Erythroblast (primary cell): ENCODE measurements at regions not wholly inside any gene's neighbourhood (a gene's known extent, or its start where the extent isn't known, plus 50 kb on each side); places are given as distances from the start of the nearest gene placed in this dataset.
A peak's percentile ranks its signal among the peaks of the same experiment; 100 is the strongest.

Experiments
- DNase-seq, 2 experiments: peaks; one replicate each; lab custom pipeline; 2025; lab: John Stamatoyannopoulos, UW
- GATA1 ChIP-seq: IDR thresholded peaks from 2 replicates; pipeline ENCODE4 v1.6.1; 2011; ENCODE audit warnings: low read depth, mild to moderate bottlenecking, control low read depth, low read length, moderate library complexity
- POLR2A ChIP-seq: IDR thresholded peaks from 2 replicates; pipeline ENCODE4 v1.6.1; 2011; ENCODE audit warnings: mild to moderate bottlenecking, low read length

DNA sequence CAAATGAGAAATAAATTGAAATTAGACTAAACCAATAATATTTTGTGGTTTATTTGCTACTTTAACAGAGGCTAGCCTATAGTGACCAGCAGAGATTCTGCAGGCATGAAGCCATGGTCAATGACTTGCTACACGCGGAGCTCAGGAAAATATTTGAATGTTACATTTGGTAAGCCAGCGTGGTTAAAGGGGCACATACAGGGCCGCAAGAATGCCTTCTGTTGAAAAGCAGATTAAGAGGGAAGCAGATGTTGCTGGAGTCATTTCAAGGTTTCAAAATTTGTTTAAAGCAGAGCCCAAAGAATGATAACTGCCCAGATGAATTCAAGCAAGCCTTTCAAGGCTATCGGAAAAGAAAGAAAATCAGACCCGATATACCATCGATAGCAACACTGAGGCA, 294.3 kb upstream of the MAN1A1 start:
- TF ChIP-seq GATA1 (no peak), POLR2A (no peak)

DNA sequence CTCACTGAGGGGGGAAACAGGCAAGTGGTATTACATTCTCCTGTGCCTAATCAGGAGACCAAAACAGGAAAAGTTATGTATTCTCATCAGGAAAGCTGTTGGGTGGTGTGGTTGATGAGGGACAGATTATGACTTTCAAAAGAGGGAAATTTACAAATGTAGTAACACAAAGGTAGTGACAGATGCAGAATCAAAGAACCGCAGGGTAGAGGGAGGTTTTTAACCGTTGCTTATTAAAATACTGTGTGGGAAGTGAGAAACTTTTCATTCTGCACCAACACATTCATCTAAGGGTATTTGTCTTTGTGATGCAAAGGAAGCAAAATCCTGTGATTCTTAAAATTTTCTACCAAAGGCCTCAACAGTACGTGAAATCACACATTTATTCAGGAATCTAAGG, 288.2 kb upstream of the MAN1A1 start:
- TF ChIP-seq GATA1, result no peak
- TF ChIP-seq POLR2A, result no peak
- DNase-seq, result no peak

More for the DNA sequence above, 294.3 kb upstream of the MAN1A1 start:
- no peak for DNase-seq

DNA sequence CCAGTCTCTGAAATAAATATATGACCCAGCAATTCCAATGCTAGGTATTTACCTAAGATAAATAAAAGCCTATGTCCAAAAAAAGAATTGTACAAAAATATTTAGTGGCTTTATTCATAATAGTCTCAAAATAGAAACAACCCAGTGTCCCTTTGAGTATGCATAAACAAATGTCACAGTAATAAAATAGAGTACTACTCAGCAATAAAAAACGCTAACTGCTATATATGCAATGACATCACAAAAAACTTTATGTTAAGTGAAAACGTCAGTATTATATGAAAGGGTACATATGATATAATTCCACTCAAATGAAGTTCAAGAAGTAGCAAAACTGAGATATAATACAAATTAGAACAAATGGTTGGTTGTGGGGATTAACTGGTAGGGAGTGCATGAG, 286.5 kb upstream of the MAN1A1 start:
- TF ChIP-seq POLR2A (no peak), GATA1 (no peak)
- no peak for DNase-seq

DNA sequence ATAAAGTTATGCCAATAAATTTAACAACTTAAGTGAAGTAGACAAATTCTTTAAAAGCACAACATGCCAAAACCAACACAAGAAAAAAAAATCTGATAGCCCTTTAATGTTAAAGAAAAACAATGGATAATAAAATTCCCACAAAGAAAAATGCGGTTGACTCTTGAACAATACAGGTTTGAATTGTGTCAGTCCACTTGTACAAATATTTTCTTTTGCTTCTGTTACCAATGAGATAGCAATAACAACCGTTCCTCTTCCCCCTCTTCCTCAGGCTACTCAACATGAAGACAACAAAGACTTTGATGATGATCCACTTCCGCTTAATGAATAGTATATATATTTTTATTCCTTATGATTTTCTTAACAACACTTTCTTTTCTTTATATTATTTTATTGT, 283.9 kb upstream of the MAN1A1 start:
- TF ChIP-seq GATA1 (no peak), POLR2A (no peak)
- DNase-seq, result no peak

DNA sequence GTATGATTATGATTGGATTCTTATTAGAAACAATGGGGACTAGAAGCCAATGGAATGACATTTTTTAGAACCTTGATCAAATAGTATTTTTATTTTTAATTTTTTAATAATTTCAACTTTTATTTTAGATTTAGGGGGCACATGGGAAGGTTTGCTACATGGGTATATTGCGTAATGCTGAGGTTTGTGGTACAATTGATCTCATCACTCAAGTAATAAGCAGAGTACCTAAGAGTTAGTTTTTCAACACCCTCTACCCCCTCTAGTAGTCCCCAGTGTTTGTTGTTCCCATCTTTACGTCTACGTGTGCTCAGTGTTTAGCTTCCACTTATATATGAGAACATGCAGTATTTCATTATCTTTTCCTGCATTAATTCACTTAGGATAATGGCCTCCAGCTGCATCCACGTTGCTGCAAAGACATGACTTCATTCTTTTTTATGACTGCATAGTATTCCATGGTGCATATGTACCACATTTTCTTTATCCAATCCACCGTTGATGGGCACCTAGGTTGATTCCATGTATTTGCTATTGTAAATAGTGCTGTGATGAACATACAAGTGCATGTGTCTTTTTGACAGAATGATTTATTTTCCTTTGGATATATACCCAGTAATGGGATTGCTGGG, 281.1 kb upstream of the MAN1A1 start:
- TF ChIP-seq GATA1 (no peak), POLR2A (no peak)
- no peak for DNase-seq

DNA sequence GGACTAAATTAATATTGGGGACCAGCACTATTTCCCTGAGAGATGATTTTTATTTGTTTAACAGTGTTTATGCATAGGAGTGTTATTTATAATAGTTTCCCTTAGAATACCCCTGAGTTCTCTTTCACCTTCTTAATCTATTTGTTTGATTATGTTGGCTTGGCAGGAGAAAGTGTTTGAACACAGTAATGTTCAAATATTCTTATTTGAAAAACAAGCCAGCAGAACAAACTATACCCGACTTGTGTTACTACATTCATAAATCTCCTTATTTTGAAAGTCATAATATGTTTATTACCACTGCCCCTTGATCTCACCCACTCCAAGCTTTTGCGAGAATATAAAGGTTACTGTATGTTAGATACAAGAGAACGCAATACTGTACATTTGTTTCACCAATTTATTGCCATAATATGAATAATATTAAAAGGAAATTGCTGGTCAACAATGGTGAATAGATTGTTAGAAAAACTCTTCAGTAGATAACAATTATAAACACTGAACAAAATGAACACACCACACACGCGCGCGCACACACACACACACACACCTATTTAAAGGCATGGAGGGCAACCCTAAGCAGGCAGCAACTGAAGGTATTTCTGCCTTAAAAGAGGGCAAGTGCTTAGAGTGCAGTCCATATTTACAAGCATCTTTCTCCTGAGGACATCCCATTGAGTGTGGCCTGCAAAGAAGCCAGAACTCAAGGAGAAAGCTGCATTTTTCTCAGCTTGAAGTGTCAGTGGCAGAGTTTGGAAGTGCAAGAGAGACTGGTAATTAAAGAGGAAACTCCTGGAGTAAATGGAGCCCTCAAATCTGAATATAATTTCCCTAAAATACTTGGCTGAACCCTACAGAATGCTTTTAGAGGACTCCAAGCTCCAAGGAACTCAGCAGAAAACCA, 279.4 kb upstream of the MAN1A1 start:
- DNase-seq, result peak; percentile 29 to 57
- no peak for TF ChIP-seq GATA1
- no peak for TF ChIP-seq POLR2A

DNA sequence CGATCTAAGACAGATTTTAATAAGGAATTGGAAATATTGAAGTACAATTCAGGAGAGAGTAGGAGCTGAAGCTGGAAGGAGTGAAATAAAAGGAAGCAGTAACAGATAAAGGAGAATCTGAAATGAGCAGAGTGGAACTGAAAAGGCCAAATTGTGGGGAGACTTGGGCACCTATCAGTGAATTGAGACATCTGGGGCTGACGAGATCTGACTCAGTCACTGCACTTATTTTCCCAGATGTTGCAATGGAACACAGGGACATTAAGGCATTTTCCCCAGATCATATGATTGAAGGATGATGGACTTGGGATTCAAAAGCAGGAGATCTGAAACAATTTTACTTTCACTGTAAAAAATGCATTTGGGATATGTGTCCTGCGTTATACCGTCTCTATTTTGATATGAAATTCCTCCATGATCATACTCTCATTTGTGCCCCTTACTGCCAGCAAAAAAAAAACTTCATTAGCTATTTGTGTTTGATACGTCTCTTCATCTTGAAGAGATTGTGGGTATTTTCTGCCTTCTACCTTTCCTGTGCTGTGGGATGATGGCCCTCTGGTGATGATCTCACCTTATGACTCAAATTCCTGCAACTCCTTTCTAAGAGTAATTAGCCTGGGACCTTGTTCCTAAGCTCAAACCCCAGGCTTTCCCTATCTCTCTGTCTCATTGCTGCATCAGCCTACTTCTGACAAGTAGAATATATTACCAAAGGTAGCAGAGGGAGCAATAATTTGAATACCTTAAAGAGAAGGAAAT, 278.5 kb upstream of the MAN1A1 start:
- no peak for TF ChIP-seq POLR2A
- TF ChIP-seq GATA1, result no peak
- DNase-seq, result peak; percentile 69 to 89

DNA sequence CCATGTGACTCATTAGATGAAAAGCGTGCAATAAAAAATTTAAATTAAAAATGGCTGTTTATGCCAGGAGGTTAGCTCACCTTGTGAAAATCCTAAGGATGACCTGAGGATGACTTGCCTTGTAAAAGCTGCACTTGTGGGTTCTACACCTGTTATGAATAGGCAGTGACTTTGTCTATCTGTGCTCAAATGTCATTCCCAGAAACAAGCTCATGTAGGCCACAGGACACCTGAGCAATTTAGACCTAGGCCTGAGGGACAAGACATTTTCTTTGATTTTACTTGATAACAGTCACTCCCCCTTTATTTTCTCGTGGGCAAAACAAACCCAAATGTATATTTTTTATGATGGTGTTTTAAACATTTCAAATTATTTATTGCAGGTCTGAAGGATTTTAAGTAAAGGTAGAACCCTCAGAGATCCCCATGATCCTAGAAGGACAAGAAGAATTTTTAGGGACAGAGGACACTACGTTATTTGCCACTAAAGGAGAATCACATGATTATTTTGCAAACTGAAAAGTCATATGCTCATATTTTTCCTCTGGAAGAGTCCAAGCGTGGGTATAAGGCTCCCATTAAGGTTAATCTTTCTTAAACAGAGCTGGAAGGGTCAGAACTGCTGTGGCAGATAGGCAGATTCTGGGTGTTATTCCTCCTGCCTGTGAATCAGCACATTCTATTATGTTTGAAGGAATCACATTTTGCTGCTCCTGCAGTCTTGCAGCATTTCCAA, 277.5 kb upstream of the MAN1A1 start:
- TF ChIP-seq POLR2A (no peak), GATA1 (no peak)
- peak; percentile 91 to 93 for DNase-seq

DNA sequence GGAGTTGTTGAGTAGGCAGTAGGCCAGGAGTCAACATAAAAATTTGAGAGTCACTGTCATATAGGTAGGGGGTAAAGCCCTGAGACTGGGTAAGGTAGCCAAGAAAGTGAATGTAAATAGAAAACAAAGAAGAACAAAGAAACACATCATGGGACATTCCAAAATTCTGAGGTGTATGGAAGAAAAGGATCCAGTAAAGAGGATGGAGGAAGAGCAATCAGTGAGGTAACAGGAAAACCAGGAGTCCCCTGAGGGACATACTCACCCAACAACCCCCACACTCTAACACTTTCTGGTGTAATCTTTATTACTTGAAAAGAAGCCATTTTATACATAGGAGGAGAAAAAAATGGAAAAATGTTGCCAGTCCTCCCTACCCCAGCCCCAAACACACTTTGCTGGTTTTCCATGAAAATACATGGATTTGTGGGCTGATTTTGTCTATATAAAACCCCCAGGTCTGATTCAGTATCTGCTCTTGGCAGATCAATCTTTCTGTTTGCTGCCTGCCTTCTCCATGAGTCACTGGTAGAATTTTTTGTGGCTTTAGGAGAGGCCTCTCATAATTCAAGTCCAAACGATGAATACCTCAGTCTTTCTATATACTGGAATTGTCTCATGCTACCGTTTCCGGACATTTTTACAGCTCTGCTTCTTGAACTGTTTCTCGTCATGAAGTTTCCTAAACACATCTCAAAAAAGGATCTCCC, 271.4 kb upstream of the MAN1A1 start:
- DNase-seq, result no peak
- TF ChIP-seq GATA1, result no peak
- no peak for TF ChIP-seq POLR2A

DNA sequence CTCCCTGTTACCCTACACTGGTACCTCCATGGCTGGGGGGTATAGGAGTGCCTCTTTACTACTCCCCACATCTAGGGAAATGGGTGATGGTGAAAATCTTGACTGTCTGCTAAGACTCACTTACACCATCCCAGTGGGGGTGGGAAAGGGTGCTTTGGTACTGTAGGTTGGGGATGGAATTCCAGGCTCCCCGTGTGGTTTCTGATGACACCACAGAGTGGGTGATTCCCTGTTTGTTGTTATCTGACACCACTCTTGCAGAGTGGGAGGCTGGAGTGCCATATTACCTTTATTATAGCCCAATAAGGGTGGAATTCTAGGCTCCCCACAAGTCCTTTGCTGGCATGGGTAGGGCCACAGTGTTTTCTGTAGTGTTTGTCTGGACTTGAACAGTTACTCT, 264.6 kb upstream of the MAN1A1 start:
- TF ChIP-seq GATA1 (no peak), POLR2A (no peak)
- no peak for DNase-seq

DNA sequence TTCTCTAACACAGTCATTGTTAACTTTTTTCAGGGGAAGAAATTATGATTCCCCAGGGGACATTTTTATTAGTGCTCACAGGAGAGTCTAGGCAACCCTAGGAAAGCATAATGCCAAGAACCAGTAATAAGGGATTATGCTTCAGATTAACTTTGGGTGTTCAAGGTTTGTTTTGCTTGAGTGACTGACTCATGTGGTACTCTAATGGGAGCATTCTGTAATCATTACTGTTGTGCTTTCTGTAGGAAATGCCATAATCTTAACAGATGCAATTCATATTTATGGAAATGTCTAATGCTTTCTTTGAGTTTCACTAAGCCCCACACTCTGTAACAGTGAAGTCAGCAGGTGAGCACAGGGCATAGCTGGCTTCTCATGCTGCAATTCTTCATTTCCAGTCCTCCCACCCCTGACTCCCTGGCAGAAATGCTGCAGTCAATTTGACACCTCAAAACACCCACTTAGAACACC, 263.4 kb upstream of the MAN1A1 start:
- TF ChIP-seq GATA1 (no peak), POLR2A (no peak)
- DNase-seq, result no peak

DNA sequence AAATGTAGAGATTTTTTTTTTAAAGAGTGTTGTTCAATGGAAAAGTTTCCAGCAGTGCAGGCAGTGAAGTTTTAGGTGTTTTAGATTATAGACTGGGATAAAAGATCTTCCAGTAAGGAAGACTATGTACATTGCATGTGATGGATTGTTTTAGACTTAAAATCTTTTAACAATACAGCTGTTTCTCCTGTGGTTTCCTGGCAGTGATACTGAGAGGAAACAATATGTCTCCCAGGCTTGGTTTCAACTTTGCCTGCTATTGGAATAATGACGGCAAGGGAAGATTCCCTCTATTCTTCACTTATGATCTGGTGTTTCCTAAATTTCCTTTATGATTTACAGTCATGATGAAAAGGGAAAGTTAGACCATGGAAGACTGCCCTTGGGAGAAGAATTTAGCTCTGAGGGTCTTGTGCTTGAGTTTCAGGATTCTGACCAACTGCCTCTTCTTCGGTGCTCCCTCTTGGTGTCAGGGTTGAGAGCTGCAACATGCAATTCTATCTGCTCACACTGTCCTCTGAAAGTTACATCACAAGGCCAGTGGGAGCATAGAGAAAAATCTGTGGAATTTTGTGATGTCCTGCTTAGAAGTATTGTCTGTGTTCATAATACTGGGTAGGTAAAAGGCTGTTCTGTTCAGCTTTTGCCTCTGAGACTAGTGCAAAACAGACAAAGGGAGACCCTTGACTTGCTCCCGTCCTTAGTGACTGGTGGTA, 262.8 kb upstream of the MAN1A1 start:
- DNase-seq, result no peak
- no peak for TF ChIP-seq POLR2A
- no peak for TF ChIP-seq GATA1
